NCI-H748 (cell line): ENCODE measurements at regions not wholly inside any gene's neighbourhood (a gene's known extent, or its start where the extent isn't known, plus 50 kb on each side); places are given as distances from the start of the nearest gene placed in this dataset.
"Not testable (repeated sequence)": the region's sequence is repeated elsewhere in the genome, so short reads cannot be mapped to it uniquely, and the experiment has no call there.

ENCODE experiments used
- DNase-seq: peaks from one replicate; lab custom pipeline; 2025; ENCODE audit not compliant: unreplicated experiment; lab: John Stamatoyannopoulos, UW

DNA sequence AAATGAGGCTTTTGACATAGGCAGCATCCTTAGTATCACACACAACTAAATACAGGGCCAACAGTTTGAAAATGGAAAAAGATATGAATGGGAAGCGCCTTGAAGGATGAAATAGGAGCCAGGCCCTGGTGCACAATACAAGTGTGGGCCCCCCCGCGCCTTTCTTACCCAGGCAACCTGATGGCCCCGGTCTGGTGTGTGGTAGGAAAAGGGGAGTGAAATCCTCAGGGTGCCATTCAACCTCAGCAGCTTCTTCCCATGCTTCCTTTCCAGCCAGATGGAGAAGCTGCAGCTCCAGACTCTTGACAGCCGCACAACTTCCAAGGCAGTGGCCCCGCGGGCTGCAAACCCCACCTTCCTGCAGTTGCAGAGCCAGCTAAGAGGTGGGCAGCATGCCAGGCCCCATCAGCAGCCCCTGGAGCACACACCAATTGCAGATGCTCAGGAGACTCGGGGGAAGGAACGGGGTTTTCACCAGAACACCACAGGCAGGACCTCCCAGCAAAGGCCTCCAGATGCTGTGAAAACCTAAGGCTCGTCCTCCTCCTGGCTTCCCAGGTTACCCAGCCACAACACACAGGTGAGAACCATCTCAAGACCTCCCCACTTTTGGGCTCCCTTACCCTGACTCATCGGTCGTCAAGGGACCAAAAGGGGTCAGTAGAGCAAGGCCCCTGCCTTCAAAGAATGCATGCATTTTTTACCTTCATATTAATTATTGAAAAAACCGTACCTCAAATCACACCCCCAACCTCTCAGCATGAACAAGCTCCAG is 101.6 kb downstream of the CPN2 start:
- no peak for DNase-seq

DNA sequence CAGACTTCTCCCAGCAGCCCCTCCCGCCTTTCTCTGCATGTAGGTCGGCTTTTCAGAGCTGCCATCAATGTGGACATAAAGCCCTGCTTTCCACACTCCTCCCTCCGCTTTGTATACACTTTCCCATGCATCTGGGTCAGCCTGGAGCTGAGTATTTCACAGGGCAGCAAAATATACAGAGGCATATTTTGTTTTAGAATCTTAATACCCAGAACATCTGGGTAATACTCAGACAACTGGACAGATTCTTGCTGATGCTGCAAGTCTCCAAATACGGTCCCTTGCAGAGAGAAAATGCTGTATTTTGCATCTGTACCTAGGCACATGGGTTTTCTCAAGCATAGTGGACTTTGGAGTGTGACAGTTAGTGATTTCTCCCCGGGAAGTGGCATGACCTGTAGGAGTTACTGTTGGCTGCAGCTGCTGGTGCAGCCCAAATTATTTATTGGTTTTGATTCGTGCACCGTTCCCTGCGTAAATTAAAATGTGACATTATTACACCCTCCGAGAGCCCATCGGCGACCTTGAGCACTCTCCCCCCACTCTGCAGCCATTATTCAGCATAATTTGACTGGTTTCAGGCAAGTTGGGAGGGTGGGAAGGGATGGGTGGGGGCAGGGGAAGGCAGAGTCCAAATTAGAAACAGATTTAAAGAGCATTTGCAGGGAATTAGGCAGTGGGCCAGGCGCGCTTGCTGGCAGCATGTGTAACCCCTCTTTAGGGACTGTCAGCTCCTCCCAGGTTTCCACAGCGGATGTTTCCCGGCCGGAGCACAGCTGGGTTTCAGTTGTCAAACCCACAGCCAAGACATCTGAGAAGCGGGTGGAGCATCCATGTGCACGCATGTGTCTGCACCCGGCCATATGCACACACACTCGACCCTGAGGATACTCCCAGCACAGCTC is 100.8 kb downstream of the CPN2 start:
- no peak for DNase-seq

DNA sequence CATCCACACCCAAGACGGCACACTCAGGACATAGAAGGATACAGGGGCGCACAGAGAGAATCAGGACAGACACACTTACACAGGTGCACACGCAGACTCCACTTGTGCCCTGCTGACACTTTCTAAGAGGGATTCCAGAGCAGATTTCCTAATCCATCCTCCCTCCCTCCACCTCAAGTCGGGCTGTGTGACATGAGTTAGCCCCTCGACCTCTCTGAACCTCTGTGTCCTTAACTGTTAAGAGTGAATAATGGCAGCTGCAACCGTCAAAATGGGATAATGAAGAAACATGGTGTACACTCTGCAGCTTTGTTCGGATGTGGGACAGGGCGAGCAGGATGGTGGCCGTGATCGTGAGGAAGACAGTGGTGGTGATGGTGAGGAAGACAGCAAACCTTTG is 100.1 kb downstream of the CPN2 start:
- no peak for DNase-seq

DNA sequence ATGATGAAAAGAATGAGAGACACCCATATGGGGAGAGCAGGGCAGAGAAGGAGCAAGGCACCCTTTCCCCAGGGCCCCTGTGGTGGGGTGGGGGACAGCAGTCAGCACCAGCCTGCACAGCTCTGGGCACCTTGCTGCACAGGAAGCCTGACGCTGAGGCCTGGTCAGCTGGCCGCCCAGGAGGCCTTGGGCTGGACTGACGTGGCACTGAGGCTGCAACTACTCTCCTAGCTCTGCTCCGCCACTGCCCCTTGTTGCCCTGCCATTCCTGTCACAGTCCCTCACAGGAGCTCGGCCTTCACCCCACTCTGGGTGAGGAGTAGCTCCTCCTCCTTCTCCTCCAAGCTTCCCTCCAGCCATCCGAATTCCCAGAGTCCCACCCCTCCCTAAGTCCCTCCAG is 99.7 kb downstream of the CPN2 start:
- no peak for DNase-seq

DNA sequence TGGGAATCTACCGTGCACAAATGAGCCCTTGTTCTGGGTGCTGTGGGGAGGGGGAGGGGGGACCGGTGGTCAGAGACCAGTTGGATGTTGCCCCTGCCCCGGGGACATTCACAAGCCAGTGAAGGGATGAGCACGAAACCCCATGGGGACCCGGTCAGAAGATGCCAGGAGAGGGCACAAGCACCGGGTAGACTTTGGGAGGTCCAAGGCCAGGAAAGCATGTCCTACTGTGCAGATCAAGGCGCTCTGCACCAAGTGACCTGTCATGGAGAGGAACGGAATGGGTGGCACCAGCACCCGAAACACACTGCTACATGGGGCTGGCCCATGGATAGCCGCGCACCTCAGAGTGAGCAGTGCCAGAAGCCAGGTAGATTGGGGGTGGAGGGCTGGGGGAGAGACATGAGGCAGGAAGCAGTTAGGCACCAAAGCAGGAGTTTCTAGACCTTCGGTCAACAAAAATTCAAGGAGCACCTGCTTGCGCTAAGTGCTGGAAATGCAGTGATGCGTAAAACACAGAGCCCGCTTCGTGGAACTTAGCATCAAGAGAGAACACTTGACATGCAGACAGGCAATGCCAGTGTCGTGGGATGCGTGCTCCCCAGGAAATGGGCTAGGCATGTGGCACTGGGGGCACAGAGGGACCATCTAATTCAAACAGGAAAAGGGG is 99.1 kb downstream of the CPN2 start:
- no peak for DNase-seq

DNA sequence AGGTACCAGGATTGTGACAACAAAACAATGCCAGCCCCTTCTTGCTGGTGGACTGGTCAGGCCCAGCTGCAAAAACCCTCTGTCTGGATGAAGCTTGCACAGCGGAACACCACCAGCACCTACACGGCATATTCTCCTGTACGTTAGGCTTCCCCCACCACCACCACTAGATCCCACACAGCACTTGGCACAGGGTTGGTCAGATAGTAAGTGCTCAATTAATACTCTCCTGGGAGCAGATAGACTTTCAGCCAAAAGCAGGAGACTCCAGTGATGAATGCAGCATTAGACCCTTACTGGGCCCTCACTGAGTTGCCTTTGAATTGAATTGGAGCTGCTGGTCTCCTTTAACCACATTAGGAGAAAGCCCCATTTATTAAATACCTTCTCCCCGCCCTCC is 97.9 kb downstream of the CPN2 start:
- DNase-seq = no peak

DNA sequence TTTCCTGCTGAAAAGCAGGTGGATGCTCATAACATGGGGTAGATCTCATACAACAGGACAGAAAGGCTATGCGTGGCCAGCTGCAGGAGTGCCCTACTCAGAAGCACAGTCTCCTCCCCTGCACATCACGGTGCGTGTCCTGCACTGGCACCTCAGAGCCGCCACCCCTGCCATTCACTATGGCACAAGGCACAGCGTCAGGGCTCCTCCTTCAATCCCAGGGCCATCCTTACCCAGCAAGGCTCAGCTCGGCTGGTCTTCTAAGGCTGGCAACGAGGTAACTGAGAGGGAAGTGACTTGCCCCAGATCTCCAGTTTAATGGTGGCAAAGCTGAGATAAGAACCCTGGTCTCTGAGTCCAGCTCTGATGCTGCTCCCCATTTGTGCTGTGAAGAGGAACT is 97.1 kb downstream of the CPN2 start:
- no peak for DNase-seq

DNA sequence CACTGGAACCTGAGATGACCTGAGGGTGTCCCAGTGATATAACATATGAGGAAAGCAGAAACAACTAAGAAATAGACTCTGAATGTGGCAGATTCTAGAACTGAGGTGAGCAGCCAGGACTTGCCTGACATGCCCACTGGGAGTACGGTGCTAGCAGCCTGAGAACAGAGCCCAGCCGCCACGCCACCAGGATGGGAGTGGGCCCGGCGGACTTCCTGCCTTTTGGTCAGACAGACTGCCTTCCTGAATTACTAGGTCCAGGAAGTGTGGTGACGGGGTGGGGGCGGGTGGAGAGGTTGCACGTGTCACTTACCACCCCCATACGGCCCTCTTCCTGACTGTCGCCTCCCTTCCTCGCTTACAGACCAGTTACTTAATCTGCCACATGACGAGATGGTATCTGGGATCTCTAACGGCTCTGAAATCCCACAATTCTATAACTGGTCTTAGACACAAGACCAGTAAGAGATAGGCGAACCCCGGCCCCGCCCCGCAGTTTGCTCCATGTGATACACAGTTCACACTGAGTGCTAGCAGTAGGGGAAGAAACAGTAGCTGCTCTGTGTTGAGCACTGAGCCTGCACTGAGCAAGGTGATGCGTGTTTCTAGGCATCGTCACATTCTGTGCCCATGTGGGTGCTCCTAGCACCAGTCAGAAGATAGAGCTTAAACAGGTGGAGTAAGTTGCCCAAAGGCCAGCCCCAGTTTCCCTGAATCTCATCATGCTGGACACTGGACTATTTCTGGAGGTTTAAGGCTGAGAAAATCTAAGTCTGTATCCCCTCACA is 95.7 kb downstream of the CPN2 start:
- DNase-seq = no peak

DNA sequence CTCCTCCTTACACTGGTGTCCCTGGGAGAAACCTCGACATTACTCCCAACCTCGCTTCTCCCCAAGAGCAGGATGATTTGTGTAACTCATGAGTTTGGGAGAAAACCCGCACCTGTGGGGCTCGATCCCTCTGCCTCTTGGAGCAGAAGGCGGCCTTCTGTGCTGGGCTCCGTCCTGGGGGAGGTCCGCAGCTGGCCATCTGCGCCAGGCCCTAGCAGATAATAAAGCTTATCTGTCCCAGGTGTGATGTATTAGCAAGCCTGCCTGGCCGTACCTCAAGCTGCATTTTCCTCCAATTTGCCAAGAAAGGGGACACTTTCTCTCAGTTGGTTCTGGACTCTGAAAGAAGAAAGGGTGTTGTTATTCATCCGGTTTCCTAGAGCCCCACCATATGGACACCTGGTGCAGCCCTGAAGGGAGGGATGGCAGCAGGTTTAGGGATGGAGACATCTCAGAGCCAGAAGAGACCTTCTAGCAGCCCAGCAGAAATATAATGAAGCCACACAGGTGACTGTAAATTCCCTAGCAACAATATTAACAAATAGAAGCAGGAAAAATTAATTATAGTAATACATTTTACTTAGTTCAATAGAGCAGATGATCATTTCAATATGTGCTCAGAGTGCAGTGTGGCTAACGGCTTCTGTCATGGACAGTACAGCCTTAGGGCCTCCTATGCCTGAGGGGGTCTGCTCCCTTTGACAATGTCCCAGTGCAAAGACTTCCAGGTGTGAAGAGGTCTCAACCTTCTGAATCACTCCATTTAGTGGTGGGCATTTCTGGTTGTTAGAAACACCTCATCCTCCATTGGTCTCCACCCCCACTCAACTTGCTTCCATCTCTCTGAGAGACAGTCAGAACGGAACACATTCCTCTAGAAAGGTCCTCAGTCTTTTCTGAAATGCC is 94.8 kb downstream of the CPN2 start:
- DNase-seq = no peak

DNA sequence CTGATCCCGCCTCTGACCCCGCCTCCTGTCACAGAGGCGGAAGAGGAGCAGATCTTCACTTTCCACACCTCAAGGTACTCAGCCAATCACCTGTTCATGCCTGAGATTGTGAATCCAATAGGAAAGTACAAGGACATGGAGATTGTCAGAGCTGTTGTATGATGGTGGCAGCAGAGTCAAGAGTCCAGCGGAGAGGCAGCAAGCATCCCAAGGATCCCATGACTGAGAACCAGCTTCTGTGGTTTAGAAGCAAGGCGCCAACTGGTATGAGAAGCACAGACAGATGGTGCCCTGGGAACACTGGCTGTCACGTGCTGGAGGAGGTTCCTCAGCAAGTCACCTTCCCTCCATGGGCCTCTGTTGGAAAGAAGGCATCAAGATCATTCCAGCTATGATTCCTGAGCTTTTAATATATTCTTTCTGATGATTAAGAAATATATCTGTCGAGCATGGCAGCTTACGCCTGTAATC is 93.9 kb downstream of the CPN2 start:
- no peak for DNase-seq

DNA sequence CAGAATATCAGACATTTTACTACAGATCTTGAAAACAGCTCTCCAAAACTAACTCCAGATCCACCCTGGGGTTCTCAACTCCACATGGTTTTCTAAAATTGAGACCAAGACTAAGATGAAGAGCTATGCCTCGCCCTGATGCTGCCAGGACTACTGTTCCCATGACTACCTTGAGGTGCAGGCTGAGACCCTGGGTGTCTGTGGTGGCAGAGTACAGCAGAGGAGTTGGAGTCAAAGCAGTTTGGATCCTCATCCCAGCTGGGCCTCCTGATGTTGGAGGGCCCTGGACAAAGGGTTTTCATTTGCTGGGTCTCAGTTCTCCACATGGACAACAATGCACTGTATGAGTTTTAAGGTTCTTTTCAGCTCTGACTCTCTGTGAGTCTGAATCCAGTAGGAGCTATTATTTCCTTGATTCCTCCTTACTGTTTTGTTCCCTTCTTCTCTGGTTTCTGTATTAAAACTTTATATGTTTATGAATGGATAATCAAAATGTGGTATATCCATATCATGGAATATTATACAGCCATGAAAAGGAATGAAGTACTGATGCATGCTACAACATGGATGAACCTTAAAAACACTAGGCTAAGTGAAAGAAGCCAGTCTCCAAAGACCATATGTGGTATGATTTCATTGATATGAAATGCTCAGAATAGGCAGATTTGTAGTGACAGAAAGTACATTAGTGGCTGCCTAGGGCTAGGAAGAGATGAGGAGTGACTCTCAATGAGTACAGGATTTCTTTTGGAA is 93.0 kb downstream of the CPN2 start:
- DNase-seq = peak; percentile 4

DNA sequence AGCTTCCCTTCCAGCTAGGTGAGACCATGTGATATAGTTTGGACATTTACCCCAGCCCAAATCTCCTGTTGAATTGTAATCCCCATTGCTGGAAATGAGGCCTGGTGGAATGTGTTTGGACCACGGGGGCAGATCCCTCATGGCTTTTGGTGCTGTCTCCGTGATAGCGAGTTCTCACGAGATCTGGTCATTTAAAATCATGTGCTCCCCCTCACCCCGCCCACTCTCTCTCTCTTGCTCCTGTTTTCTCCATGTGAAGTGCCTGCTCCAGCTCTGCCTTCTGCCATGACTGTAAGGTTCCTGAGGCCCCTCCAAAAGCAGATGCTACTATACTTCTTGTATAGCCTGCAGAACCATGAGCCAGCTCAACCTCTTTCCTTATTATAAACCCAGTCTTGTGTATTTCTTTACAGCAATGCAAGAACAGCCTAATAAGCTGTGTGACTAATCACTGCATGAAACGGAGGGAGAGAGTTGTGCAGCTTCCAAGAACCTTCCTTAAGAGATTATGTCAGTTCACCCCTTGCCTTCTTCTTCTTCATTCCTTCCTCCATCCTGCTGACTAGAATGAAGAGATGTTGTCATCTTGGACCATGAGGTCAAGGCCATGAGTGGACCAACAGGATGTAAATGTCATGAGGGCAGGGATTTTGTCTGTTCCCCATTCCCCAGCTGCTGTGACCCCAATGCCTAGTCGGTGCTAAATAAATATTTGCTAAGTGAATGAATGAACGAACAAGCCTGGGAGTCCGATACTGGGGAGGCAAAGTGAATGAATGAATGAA is 91.0 kb downstream of the CPN2 start:
- no peak for DNase-seq

DNA sequence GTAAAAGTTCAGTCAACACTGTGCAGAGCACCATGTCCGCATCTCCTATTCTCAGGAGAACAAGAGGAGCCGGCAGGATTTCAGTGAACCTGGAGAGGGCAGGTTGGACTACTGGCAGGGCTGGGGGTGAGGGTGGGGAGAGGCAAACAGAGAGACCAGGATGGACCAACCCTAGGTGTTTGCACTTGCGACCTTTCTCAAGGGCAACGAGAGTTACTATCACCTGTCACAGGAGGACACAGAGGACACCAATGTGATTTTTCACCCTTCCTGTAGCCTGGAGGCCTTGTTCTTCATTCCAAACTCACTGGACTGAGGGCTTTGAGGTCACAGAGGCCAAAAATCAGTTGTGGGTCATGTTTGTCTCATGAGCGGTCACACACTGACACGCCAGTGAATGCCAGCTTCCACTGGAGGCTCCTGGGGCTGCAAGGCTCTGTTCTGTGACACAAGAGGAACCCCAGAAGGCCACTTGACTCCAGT is 89.5 kb downstream of the CPN2 start:
- no peak for DNase-seq

DNA sequence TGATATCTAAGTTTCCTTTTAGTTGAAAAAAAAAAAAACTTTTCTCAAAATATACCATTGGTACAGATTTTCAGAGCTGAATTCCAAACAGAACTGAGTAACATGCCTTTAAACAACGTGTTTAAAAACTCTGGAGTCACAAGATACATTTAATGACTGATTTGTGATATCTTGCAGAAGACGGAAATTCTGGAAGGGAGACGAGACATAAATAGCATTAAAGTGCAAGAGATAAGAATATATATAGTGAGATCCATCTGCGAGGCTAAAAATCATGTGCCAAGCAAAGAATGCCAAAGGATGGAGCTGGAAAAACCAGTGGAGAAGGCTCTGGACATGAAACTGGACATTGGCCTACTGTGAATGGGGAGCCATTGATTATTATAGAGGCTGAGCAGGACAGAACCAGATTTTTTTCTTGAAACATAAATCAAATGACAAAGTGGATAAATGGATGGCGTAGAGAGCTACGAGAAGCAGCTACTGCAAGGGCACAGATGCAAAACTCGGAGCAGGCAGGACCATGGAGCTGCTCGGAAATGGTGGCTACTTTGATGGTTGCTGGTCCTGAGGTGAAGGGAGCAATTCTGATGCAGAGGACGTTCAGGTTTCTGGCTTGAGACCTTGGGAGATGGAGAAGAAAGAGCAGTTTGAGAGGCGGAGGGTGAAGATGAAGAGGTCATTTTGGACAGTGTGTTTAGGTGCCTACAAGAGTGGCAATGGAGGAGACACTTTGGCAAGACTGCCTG is 88.8 kb downstream of the CPN2 start:
- DNase-seq = no peak

DNA sequence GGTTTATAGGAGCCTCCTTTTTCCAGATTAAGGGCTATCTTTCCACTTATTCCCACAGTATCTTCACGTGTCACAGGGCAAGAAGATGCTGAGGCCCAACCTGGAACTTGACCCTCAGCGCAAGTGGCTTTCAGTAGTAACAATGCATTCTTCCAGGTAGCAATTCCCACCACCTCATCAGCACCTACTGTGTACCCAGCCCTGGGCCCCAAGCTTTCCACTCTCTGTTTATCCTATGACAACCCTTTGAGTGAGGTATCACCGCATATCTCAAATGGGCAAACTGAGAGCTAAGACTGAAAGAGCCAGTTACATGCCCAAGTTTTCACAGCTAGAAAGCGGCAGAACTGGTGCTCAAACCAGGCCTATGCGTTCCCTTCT is 88.2 kb downstream of the CPN2 start:
- no peak for DNase-seq

DNA sequence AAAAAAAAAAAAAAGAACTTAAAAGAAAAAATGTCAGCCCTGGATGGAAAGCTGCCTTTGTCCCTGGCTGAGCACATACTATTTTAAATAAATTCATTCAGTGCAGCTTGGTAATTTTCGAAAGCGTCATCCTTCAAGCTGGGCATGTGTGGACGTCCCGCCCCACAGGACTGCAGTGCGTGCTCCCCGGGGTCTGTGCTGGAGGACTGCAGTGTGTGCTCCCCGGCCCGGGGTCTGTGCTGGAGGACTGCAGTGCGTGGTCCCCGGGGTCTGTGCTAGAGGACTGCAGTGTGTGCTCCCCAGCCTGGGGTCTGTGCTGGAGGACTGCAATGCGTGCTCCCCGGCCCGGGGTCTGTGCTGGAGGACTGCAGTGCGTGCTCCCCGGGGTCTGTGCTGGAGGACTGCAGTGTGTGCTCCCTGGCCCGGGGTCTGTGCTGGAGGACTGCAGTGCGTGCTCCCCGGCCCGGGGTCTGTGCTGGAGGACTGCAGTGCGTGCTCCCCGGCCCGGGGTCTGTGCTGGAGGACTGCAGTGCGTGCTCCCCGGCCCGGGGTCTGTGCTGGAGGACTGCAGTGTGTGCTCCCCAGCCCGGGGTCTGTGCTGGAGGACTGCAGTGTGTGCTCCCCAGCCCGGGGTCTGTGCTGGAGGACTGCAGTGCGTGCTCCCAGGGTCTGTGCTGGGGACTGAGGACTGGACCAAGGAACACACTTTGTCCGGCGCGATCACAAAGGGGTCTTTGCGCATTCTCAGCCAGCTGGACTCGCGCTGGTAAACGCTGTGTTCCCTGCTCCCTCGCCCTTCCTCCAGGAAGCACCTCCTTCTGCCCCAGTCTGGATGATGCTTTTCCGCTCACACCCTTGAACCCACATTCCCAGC is 86.3 kb downstream of the CPN2 start:
- not testable (repeated sequence) for DNase-seq

DNA sequence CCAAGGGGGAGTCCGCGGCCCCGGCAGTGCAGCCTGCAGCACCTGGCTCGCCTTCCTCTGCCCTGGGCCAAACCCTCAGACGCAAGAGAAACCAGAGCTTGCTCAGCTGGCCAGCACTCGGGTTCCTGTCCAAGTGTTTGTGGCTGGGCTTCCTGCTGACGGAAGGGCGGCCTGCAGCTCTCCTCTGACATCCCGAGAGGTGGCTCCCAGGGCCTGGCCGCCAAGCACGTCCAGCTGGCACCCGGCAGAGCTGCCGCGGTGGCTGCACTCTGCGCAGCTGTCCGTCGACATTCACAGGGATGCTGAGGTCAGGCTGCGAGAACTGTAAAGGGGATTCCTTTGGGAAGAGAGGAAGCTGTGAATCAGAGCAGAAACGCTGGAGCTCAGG is 85.6 kb downstream of the CPN2 start:
- DNase-seq = no peak
